SU-DHL-6 (cell line): ENCODE measurements at regions not wholly inside any gene's neighbourhood (a gene's known extent, or its start where the extent isn't known, plus 50 kb on each side); places are given as distances from the start of the nearest gene placed in this dataset.

ENCODE experiments used
- H2AFZ ChIP-seq: fragments of 200-600 bp; sonication (generic); 2 replicates; pipeline ENCODE4 v1.6.1; 2014; ENCODE audit warnings: low read depth, mild to moderate bottlenecking, moderate library complexity, mixed read lengths, antibody characterized with exemption, low read length; ENCODE audit not compliant: severe bottlenecking
- H3F3A ChIP-seq: fragments of 200-600 bp; shearing (Covaris generic); 2 replicates; pipeline ENCODE4 v1.6.0; 2016; ENCODE audit warnings: antibody characterized with exemption, mild to moderate bottlenecking; ENCODE audit not compliant: insufficient read depth
- H3K27ac ChIP-seq: fragments of 200-600 bp; sonication (generic); 2 replicates; pipeline ENCODE4 v1.5.1; 2016; ENCODE audit warnings: low read depth, mild to moderate bottlenecking, low read length, moderate library complexity, mixed read lengths
- H3K27me3 ChIP-seq: fragments of 200-600 bp; sonication (generic), shearing (Covaris generic); 2 replicates; pipeline ENCODE4 v1.6.0; 2014; ENCODE audit warnings: mild to moderate bottlenecking, low read length
- H3K36me3 ChIP-seq: fragments of 200-600 bp; sonication (generic); 2 replicates; pipeline ENCODE4 v1.6.1; 2014; ENCODE audit warnings: mild to moderate bottlenecking, low read length, mixed read lengths
- H3K4me2 ChIP-seq: fragments of 300-600, 200-600 bp; shearing (Covaris generic), sonication (generic); 2 replicates; pipeline ENCODE4 v1.6.0; 2014; ENCODE audit warnings: low read length, low read depth, mild to moderate bottlenecking; ENCODE audit not compliant: poor library complexity, severe bottlenecking
- H3K4me3 ChIP-seq: fragments of 200-600 bp; sonication (generic); 2 replicates; pipeline ENCODE4 v1.5.1; 2014; ENCODE audit warnings: antibody characterized with exemption, low read length, mild to moderate bottlenecking, mixed read lengths; ENCODE audit not compliant: insufficient read depth, poor library complexity, severe bottlenecking
- H3K79me2 ChIP-seq: fragments of 200-600 bp; sonication (generic); 2 replicates; pipeline ENCODE4 v1.6.1; 2014; ENCODE audit warnings: mild to moderate bottlenecking, low read length, moderate library complexity; ENCODE audit not compliant: insufficient read depth
- H3K9ac ChIP-seq: fragments of 200-600 bp; sonication (generic); 2 replicates; pipeline ENCODE4 v1.7.0; 2014; ENCODE audit warnings: mild to moderate bottlenecking, low read length
- H3K9me2 ChIP-seq: fragments of 200-600 bp; sonication (generic); replicated peaks from 2 replicates; pipeline ENCODE4 v1.6.1; 2014; ENCODE audit warnings: low read length; ENCODE audit not compliant: insufficient read depth
- H3K9me3 ChIP-seq: fragments of 200-600 bp; sonication (generic); 2 replicates; pipeline ENCODE4 v1.6.1; 2014; ENCODE audit warnings: low read length, mixed read lengths; ENCODE audit not compliant: insufficient read depth
- H4K20me1 ChIP-seq: fragments of 200-600 bp; sonication (generic); 2 replicates; pipeline ENCODE4 v1.6.1; 2014; ENCODE audit warnings: low read depth, mild to moderate bottlenecking, antibody characterized with exemption, low read length, moderate library complexity, mixed read lengths
- EZH2phosphoT487 ChIP-seq: fragments of 200-600 bp; sonication (generic), shearing (Covaris generic); conservative IDR thresholded peaks from 2 replicates; pipeline ENCODE4 v1.6.1; 2018; ENCODE audit warnings: mild to moderate bottlenecking, antibody characterized with exemption, low read length, moderate library complexity, mixed read lengths
- TF ChIP-seq, protein P1 (sequence below): fragments of 200-600 bp; sonication (generic); IDR thresholded peaks from one replicate; pipeline ENCODE4 v1.5.1; 2017; ENCODE audit warnings: antibody characterized with exemption, mild to moderate bottlenecking, low read length, moderate library complexity; ENCODE audit not compliant: insufficient read depth, poor library complexity, severe bottlenecking

GRCh38 chr18:78698914-78699313 is 280.7 kb upstream of the SALL3 start:
- no peak overlapping the region for H3K4me3 ChIP-seq
- H2AFZ ChIP-seq, result no peak overlapping the region

GRCh38 chr18:78699499-78699898 is 280.1 kb upstream of the SALL3 start:
- no peaks in the 10 kb centered on the region for H3K79me2 ChIP-seq
- H3F3A ChIP-seq, result no peaks in the 10 kb centered on the region
- no peak overlapping the region for H3K9ac ChIP-seq
- no peak for TF ChIP-seq EZH2phosphoT487
- TF ChIP-seq, protein P1, sequence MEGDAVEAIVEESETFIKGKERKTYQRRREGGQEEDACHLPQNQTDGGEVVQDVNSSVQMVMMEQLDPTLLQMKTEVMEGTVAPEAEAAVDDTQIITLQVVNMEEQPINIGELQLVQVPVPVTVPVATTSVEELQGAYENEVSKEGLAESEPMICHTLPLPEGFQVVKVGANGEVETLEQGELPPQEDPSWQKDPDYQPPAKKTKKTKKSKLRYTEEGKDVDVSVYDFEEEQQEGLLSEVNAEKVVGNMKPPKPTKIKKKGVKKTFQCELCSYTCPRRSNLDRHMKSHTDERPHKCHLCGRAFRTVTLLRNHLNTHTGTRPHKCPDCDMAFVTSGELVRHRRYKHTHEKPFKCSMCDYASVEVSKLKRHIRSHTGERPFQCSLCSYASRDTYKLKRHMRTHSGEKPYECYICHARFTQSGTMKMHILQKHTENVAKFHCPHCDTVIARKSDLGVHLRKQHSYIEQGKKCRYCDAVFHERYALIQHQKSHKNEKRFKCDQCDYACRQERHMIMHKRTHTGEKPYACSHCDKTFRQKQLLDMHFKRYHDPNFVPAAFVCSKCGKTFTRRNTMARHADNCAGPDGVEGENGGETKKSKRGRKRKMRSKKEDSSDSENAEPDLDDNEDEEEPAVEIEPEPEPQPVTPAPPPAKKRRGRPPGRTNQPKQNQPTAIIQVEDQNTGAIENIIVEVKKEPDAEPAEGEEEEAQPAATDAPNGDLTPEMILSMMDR, result no peak
- no peaks in the 10 kb centered on the region for H4K20me1 ChIP-seq
- H3K4me3 ChIP-seq, result no peak overlapping the region
- H3K27ac ChIP-seq, result no peak overlapping the region
- no peaks in the 10 kb centered on the region for H3K9me3 ChIP-seq
- H3K4me2 ChIP-seq, result no peak overlapping the region
- H3K9me2 ChIP-seq, result no peaks in the 10 kb centered on the region
- H2AFZ ChIP-seq, result no peak overlapping the region
- H3K36me3 ChIP-seq, result no peaks in the 10 kb centered on the region
- no peaks in the 10 kb centered on the region for H3K27me3 ChIP-seq

More at GRCh38 chr18:78698914-78699313, 280.7 kb upstream of the SALL3 start:
- Histone ChIP-seq H3K27ac (no peak overlapping the region), H3K9ac (no peak overlapping the region), H3K4me2 (no peak overlapping the region), H3K9me3 (no peaks in the 10 kb centered on the region), H3K9me2 (no peaks in the 10 kb centered on the region), H4K20me1 (no peaks in the 10 kb centered on the region), H3F3A (no peaks in the 10 kb centered on the region), H3K79me2 (no peaks in the 10 kb centered on the region), H3K36me3 (no peaks in the 10 kb centered on the region), H3K27me3 (no peaks in the 10 kb centered on the region)
- TF ChIP-seq EZH2phosphoT487, result no peak
- TF ChIP-seq, protein P1, result no peak

DNA sequence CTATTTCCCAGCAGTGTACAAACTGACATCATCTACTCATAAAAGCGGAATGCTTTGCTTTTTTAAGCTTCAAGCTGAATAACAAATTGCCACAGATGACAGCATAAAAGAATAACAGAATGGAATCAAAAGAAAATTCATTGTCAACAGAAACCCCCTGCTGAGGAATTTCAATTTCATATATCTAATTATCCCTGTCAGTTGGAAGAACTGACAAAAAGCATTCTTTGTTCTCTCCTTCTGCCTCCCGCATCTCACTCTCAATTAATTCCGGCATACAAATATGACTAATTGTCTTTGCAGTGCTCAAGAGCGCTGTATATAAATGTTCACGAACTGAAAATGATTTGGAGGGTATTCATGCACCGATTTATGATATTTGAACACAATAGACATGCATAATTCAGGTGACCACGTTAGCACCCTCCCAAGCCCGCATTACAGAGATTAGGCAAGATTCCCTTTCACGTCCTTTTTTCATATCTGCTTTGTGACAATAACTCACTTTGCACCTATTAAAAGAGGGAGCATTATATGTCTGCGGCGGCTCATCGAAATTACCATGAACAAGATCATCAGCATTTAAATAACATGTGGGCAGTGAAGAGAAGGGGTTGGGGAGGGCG is 277.7 kb upstream of the SALL3 start:
- no peaks in the 10 kb centered on the region for H4K20me1 ChIP-seq

More for the DNA sequence above, 277.7 kb upstream of the SALL3 start:
- no peaks in the 10 kb centered on the region for H3F3A ChIP-seq
- TF ChIP-seq EZH2phosphoT487, result no peak
- TF ChIP-seq, protein P1, result no peak
- H3K36me3 ChIP-seq, result no peaks in the 10 kb centered on the region
- H3K4me2 ChIP-seq, result no peak overlapping the region
- H3K9ac ChIP-seq, result no peak overlapping the region
- H2AFZ ChIP-seq, result no peak overlapping the region
- no peaks in the 10 kb centered on the region for H3K27me3 ChIP-seq
- H3K27ac ChIP-seq, result no peak overlapping the region
- no peak overlapping the region for H3K4me3 ChIP-seq
- no peaks in the 10 kb centered on the region for H3K9me2 ChIP-seq
- no peaks in the 10 kb centered on the region for H3K9me3 ChIP-seq
- H3K79me2 ChIP-seq, result no peaks in the 10 kb centered on the region
